NCI-H146 (cell line): ENCODE measurements at regions not wholly inside any gene's neighbourhood (a gene's known extent, or its start where the extent isn't known, plus 50 kb on each side); places are given as distances from the start of the nearest gene placed in this dataset.

Experiments used
- DNase-seq: peaks from one replicate; lab custom pipeline; 2025; lab: John Stamatoyannopoulos, UW

DNA sequence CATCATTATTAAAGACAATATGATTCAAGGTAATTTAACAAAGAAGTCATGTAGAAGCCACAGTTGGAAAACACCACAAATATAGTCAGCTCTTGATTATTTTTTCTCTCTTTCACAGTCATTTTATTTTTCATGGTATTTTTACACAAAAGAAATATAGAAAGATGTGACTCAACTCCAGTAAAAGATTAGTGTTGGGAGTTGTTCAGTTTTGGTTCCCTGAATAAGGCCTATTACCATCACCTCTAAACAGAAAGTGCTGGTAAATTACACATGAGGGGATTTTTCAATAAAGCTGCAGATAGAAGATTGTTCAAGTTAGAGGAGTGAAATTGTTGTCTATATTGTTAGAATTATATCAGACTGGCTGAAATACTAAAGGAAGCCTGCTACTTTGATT is 107.0 kb downstream of the DDIT4L start:
- no peak for DNase-seq

- no peak for DNase-seq
These were observed 107.4 kb downstream of the DDIT4L start for GRCh38 chr4:100082852-100083251.

DNA sequence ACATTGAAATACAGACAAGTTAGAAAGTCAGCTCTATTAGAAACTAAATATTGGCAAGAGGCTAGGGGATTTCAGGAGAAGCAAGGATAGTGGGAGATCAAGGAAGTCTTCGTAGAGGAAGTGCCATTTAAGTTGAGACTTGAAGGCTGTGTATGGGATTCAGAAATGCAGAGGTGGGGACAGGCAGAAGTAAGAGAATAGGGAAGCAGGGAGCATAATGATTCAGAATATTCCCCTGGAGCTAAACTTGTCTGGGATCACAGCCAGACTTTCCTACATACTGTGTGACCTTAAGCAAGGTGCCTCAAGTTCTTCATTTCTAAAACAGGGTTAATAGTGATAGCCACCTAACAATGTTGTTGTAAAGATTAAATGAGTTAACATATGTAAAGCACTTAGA is 108.8 kb downstream of the DDIT4L start:
- DNase-seq: no peak

- no peak for DNase-seq
These were observed 111.0 kb downstream of the DDIT4L start for GRCh38 chr4:100079264-100079663.

DNA sequence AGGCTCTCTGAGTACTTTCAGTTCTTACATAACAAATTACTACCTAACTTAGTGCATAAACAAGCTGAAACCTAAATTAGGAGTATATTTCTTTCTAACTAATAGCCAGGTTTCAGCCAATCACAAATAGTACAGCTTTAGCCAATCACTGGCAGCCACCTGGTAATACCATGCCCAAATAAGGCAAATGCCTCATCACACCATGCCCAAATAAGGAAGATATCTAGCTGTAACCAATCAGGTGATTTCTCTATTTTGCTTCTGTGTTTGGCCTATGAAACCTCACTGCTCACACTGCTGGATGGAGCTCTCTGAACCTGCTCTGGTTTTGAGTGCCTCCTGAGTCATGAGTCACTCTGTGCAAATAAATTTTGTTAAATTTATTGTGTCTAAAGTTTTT is 113.5 kb downstream of the DDIT4L start:
- DNase-seq: no peak

DNA sequence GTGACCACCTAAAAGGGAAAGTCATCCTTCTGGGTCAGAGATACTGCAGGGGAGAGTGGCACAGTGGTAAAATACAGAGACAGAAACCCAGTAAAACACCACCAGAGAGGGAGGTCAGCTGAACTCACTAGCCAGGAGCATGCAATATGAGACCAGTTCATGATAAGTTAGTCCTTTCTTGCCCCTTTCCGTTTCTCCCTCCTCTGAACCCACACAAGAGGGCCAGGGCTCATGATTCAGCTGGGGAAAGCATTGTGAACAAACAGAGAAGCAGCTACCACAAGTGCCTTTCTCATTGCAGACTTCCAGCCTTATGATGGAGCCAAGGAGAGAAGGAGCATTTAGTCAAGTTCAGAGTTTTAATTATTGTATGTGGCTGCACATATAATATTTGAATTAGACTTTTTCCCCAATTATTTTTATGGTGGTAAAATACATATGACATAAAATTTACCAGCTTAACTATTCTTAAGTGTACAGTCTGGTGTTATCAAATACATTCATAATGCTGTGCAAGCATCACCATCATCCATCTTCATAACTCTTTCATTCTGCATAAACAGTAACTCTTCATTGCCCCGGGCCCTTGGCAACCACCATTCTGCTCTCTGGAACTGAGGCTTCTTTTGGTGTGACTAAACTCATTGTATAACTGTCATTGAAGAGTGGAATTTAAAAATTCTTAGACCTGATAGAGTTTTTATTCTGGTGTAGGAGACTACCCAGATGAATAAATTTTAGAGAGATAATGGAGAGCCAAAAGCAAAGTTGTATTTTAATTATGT is 114.6 kb downstream of the DDIT4L start:
- no peak for DNase-seq

GRCh38 chr4:100075056-100075455 is 115.2 kb downstream of the DDIT4L start:
- no peak for DNase-seq

- DNase-seq: no peak
These were observed 118.8 kb downstream of the DDIT4L start for GRCh38 chr4:100071506-100071905.

- no peak for DNase-seq
These were observed 119.4 kb downstream of the DDIT4L start for GRCh38 chr4:100070868-100071267.

GRCh38 chr4:100069207-100069606 is 119.1 kb upstream of the H2AZ1 start:
- DNase-seq: no peak

DNA sequence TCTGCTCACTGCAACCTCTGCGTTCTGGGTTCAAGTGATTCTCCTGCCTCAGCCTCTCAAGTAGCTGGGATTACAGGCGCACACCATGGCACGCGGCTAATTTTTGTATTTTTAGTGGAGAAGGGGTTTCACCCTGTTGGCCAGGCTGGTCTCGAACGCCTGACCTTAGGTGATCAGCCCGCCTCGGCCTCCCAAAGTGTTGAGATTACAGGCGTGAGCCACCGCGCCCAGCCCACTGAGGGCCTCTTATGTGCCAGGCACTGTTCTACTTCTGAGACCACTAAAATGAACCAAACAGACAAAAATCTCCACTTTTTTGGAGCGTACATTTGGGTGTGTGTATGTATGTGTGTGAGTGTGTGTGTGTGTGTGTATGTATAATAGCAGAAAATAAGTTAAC is 117.2 kb upstream of the H2AZ1 start:
- DNase-seq: no peak

GRCh38 chr4:100063355-100063754 is 113.3 kb upstream of the H2AZ1 start:
- DNase-seq: no peak

DNA sequence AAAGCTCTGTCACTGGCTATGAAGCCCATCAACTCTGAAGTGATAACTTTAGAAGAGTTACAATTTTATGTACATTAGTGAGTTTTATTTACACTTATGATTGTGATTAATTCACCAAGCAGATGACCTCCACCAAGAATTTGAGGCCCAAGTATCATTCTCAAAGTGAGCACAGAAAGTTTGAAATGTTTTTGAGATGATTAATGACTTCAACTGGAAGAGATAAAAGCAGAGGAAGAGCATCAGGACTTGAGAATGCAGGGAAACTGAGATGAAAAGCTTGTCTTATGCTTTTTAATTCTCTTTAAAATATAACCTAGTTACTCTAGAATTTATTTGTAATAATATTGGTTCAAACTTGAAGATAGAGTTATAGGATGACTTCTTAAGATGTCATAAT is 112.8 kb upstream of the H2AZ1 start:
- DNase-seq: no peak

DNA sequence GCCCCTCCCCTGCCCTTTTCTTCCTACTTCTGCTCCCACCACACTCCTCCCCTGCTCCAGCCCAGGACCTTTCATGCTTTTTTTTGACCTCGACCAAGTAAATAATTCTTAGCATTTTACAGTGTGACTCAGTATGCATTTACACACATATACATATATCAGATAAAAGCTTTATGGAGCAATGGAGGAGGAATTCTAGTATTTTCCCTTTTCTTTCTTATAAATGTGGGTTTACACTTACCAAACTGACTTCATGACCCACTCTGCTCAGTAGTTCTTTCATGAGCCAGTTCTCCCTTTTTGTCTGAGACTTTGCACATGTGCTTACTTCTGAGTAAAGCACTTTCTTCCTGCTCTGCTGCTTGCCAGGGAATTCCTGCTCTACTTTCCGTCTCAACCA is 111.8 kb upstream of the H2AZ1 start:
- no peak for DNase-seq

DNA sequence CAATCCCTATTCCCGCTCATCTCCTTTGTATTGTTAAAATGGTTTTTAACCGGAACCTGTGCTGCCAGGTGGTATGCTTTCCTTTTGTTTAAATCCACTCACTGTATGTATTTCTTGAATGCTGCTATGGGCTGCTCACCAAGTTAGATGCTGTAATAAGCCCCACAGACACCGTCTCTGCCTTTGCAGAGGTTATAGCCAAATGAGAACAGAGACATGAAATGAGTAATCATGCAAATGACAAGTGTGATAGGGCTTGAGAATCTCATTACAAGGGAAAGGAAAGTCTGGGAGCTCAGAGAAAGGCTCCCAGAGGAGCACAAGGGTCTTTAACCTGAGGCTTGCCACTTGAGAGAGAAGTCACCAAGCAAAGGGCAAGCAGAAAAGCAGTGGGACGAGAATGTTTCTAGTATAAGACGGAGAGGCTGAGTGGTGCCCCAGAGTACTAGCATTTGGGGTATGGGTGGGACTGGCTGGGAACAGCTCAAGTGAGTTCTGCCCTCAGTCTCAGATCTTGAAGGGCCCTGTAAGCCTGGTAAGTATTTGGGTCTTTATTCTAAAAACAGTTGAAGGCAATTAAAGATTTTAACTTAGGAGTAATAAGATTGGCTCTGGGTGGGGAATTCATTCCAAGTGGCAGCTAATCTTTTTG is 110.8 kb upstream of the H2AZ1 start:
- peak; percentile 0 for DNase-seq

DNA sequence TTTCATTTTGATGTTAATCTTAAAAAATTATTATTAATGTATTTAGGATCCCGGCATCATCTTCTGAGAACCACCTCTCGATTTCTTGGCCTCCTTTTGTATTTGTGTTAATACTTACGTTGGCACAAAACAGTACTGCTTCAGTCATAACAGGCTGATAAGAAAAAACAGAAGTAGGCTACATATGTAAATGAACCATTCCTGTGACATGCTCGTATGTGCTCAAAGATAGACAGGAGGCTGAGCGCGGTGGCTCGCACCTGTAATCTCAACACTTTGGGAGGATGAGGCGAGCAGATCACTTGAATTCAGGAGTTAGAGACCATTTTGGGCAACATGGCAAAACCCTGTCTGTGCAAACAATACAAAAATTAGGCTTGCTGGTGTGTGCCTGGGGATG is 109.4 kb upstream of the H2AZ1 start:
- DNase-seq: no peak

DNA sequence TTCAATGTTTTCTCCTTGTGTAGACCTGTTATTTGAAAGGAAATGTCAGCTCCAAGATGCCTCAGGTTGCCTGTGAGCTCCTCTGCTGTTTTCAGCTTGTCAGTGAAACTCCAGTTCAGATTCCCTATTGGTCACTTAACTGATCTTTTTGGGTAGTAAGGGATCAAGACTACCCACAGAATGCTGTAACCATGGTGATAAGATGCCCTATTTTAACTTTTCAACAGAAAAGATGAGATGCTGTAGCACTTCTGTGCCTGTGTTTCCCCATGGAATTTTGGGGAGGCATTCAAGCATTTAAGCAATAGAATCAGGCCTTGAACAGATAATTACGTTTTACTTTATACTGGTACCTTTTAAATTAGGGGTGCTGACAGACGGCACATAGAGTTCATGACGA is 106.6 kb upstream of the H2AZ1 start:
- no peak for DNase-seq

DNA sequence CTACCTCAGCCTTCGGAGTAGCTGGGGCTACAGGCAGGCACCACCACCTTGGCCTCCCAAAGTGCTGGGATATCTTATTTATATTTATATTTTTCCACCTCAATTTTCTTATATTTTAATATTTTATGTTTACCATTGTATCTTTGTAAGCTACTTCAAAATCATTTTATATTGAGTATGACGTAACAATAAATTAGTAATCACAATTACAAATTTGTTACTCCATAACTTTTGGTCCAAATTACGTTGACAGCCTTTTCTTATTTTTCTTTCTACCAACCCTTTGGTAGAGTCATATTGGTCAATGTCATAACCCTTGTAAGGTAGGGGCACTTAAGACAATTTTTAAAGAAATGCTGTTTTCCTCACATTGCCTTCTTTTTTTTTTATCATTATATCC is 104.0 kb upstream of the H2AZ1 start:
- DNase-seq: no peak

- DNase-seq: no peak
These were observed 99.8 kb upstream of the H2AZ1 start for GRCh38 chr4:100049872-100050271.

GRCh38 chr4:100042711-100043110 is 92.6 kb upstream of the H2AZ1 start:
- DNase-seq: no peak

DNA sequence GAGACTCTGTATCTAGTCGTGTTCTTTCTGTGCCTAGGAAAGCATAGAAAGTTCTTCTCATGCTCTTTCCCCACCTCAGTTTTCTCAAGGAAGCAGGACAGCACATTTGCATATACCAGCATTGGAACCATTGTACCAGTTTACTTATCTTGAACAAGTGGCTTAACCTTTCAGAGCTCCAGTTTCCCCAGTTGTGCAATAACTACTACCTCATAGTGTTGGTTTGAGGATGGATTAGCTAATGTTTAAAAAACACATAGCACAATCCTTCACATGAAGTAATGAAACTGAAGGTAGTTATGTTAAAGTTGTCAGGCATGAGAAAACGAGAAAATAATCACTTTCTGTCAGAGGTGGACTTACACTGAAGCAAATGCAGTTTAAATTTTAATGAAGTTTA is 92.2 kb upstream of the H2AZ1 start:
- no peak for DNase-seq

DNA sequence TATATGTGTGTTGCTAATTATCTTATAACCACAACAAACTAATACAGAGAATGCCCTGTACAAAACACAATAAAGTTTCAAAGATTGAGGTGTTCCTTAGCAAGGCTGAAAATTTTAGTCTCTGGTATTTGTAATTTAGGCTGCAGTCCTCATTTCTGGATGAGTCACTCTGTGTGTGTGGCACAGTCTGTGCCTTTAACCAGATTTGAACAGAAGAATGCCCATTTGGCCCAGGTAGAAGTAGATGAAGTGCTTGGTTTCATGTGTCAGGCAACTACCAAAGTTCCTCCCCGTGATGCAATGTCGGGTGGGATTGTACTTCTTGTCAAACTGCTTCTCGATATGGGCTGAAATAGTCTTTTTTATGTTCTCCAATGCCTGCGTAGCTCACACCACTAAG is 91.6 kb upstream of the H2AZ1 start:
- DNase-seq: no peak

GRCh38 chr4:100034023-100034664 is 84.1 kb upstream of the H2AZ1 start:
- DNase-seq: no peak
